RPMI8226 (cell line): ENCODE measurements at regions not wholly inside any gene's neighbourhood (a gene's known extent, or its start where the extent isn't known, plus 50 kb on each side); places are given as distances from the start of the nearest gene placed in this dataset.

Experiments
- DNase-seq: peaks from one replicate; pipeline ENCODE4 v3.0.0-alpha.2; 2015

DNA sequence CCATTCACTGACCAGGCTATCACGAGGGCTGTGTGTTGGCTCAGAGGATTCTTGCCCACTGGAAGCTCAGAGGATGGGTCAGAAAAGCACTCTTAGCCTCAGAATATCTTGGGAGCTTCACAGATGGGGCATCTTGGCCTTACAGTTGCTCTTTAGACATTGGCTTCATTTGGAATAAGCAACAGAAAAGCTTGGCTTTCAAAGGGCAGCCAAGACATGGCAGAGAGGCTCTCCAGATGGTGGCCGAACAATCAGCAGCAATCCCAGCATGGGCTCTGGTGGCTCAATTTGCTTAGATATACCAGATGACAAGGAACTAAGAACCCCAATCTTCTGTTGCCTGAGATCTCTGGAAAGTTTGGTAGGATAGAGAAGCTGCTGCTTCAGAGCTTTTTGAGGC, 446.2 kb downstream of the ADRA2A start:
- DNase-seq: no peak

- no peak for DNase-seq
These were observed 447.3 kb downstream of the ADRA2A start for GRCh38 chr10:111524134-111524533.

DNA sequence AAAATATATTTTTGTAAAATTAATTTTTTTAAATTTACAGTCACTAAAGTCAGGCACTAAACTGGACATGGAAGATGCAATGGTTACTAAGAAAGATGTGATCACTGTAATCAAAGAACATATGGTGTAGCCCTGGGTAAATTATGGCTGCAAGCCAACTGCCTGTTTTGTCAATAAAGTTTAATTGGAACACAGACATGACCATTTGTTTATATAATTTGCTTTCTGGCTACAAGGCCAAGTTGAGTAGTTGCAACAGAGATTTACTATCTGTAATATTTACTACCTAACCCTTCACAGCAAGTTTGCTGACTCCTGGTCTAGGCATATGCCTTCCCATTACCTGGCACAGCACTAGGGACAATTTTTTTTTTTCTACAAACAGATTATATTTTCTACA, 448.9 kb downstream of the ADRA2A start:
- no peak for DNase-seq

- DNase-seq: no peak
These were observed 454.9 kb downstream of the ADRA2A start for GRCh38 chr10:111531690-111532089.

GRCh38 chr10:111532139-111532538, 455.3 kb downstream of the ADRA2A start:
- DNase-seq: no peak

DNA sequence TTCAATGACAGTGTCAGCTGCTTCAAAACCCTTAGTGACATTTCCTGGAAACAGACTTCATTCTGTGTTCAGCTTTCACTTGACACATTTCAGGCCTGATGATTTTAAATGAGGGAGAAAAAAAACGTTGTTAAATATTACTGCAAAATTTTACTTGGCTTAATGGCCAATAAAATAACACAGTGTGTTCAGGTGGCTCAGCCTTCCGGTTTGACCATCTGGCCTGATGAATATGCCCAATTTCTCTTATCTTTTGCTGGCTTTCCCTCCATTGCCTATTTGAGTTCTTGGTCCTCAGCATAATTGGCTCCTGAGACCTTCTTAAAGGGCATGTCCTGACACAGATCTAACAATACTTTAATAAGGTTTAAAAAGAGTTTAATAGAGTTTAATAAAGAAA, 462.4 kb downstream of the ADRA2A start:
- no peak for DNase-seq

DNA sequence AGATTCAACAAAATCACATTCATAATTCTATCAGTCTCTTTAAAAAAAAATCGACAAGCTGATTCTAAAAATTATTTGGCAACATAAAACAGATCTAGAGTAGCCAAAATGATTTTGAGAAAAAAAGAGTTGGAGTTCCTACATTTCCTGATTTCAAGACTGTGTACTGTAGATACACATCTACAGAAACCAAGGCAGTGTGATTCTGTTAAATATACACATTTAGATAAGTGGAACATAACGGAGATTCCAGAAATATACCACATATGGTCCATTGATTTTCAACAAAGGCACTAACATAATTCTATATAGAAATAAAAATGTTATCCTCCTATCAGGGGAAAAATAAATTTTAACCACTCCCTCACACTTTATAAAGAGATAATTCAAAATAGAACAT, 467.0 kb downstream of the ADRA2A start:
- DNase-seq: no peak

- no peak for DNase-seq
These were observed 469.2 kb downstream of the ADRA2A start for GRCh38 chr10:111545861-111546605.

GRCh38 chr10:111548084-111548726, 471.4 kb downstream of the ADRA2A start:
- DNase-seq: no peak

GRCh38 chr10:111551001-111551400, 474.2 kb downstream of the ADRA2A start:
- DNase-seq: no peak

- no peak for DNase-seq
These were observed 479.8 kb downstream of the ADRA2A start for GRCh38 chr10:111556666-111557065.

DNA sequence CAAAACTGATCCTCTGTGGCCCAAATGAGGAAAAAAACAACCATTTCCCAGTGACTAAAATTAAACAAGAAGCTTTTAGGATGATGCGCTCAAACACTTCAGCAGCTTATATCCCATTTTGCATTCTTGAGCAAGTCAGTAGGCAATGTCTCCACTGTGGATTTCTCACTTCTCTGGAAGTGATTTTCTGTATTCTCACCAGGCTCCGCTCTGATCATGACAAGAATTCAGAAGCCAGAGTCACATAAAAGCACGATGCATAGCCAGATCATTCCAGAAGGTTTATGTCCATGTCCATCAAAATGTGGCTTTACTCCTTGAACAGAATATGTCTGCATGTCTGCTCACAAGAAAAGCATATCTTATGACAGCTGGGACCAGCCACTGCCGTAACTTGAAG, 481.4 kb downstream of the ADRA2A start:
- DNase-seq: no peak

- DNase-seq: no peak
These were observed 483.2 kb downstream of the ADRA2A start for GRCh38 chr10:111560027-111560426.

GRCh38 chr10:111561124-111561523, 484.3 kb downstream of the ADRA2A start:
- no peak for DNase-seq

DNA sequence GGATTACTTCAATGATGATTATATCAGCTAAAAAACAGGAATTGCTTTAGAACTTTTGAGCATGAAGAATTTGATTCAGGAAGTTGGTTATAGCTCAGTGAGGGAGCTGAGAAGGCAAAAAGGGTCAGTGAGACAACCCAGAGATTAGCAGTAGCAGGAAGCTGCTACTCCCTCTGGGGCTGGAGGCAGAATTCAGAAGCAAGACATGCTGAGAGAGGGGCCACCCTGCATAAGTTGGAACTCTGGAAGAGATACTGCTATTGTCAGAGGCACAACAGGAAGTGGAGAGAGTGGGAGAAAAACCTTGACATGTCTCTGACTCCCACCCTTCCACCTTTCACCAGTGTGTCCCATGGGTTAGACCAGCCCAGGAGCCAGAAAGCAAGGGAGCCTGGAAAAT, 488.7 kb downstream of the ADRA2A start:
- no peak for DNase-seq

DNA sequence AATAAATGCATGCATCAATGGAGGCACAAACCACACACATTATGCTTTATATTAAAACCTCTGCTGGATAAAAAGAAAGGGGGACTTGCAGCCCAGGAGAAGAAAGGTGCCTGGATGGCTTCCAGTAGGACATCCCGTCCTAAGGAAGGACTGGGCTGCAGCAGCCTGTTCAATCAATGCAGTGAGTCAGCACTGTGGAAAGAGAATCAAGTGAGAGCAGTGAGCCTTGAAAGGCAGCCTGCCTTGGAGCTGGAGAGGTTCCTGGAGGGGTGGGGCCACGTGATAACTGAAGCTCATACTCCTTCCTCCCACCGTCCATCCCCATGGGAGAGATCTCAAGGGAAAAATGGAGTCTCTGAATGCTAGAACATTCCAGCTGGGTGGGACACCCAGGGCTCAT, 501.2 kb downstream of the ADRA2A start:
- no peak for DNase-seq

- DNase-seq: no peak
These were observed 502.6 kb downstream of the ADRA2A start for GRCh38 chr10:111579473-111579872.

- no peak for DNase-seq
These were observed 513.9 kb downstream of the ADRA2A start for GRCh38 chr10:111590703-111591102.

GRCh38 chr10:111593578-111593977, 516.7 kb downstream of the ADRA2A start:
- no peak for DNase-seq

DNA sequence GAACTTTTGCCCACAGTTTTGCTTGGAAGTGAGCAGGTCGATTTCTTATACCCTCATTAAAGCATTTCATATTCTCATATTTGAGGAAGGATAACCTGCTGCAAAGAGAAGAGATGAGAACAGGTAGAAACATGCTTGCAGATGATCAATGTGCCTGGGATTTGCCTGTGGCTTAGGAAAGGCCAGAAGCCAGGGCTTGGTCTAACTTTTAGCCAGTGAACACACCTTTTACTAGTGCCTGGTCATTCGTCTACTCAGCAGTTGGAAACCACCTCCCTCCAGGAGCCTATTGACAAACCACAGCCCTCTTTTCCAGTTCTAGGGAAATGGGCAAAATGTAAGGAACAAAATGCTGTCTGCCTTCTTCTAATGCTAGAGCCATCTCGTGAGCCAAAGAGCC, 518.3 kb downstream of the ADRA2A start:
- no peak for DNase-seq

DNA sequence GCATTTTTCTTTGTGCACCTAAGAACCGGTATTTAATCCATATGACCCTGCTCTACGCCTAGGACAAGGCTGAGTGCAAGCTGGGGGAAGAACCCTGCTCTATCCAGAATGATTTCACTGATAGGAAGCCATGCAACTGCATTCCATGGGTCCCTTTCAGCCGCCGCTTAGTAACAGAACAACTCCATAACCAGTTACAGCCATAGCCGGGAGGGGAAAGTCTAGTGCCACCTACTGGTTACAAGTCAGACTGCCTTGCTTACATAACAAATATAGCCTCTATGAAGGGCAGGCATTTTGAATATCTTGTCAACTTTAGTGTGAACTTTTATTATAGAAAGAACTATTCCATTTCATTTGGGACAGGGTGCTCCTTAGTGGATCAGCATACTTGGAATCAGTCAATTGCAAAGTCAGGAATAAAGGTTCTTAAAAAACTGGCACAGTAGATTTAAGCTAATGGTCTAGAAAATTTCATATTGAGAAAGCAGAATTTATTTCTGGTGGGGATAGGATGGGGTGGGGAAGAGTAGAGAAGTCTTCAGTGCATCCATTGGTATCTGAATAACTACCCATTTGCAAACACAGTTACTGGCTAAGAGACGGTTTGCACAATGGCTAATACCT, 521.7 kb downstream of the ADRA2A start:
- peak; percentile 40 for DNase-seq

DNA sequence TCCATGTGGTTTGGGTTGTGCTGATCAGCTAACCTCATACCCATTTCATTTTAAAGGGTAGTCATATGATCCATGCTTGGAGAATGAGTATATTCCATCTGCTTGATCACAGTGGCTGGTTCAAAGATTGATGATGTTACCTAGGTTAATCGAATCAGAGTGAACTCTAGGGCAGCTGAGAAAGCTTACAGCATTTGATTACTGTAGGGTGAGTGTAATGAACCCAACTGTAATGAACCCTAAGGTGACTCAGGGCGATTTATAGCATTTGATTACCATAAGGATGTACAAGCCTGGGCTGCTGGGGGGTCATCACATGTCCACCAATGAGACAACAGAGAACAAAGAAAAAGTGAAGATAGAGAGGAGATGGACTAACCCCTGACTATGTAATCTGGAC, 523.1 kb downstream of the ADRA2A start:
- DNase-seq: no peak

DNA sequence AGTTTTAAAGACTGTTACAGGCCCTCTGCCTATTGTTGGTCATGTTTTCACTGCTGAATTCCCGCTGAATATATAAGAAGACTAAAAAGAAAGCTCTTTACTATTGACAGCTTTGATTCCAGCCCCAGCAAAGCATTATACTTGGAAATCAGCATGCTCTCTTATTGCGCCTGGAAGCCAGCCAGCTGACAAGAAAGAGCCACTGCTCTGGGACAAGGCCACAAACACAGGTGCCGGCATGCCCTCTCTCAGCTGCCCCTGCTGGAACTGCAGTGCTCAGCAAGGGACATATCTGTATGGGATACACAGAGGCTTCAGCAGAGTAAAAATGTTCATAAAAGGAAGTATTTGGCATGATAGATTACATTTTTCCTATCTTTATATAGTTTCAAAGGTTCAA, 523.9 kb downstream of the ADRA2A start:
- DNase-seq: peak; percentile 24

- DNase-seq: no peak
These were observed 535.4 kb downstream of the ADRA2A start for GRCh38 chr10:111612273-111612672.
